Gastrocnemius medialis (tissue), 4 donors: ENCODE measurements at regions not wholly inside any gene's neighbourhood (a gene's known extent, or its start where the extent isn't known, plus 50 kb on each side); places are given as distances from the start of the nearest gene placed in this dataset.
A peak's percentile ranks its signal among the peaks of the same experiment; 100 is the strongest.

Experiments
- ATAC-seq, 2 donors: fragments of 150-250 bp; one replicate each; pipeline ENCODE4 v1.9.1; 2016
- DNase-seq, 2 donors: peaks; one replicate each; pipeline ENCODE4 v3.0.0-alpha.2; 2019
- H3K27ac ChIP-seq, 4 donors: fragments of 200-600 bp; sonication (generic); 1 replicate in 1 of 4; 2 replicates in 3 of 4; pipeline ENCODE4 v1.5.1; 2016 to 2018; ENCODE audit warnings: mild to moderate bottlenecking in 2 of 4, moderate library complexity in 1 of 4
- H3K27me3 ChIP-seq, 3 donors: fragments of 200-600 bp; sonication (generic) in 2 of 3; 1 replicate in 1 of 3; 2 replicates in 2 of 3; pipeline versions ENCODE4 v1.5.1 to v1.6.0; 2016 to 2019; ENCODE audit warnings: mild to moderate bottlenecking in 1 of 3, moderate library complexity in 1 of 3
- H3K36me3 ChIP-seq, 2 donors: fragments of 200-600 bp; sonication (generic) in 1 of 2; one replicate each; pipeline ENCODE4 v1.5.1; 2017 to 2018
- H3K4me1 ChIP-seq, 2 donors: fragments of 200-600 bp; sonication (generic) in 1 of 2; one replicate each; pipeline ENCODE4 v1.5.1; 2016 to 2017; ENCODE audit warnings: mild to moderate bottlenecking in 2 of 2
- H3K4me3 ChIP-seq, 4 donors: fragments of 200-600 bp; sonication (generic) in 3 of 4; 1 replicate in 1 of 4; 2 replicates in 3 of 4; pipeline ENCODE4 v1.5.1; 2016 to 2019; ENCODE audit warnings: mild to moderate bottlenecking in 2 of 4
- H3K9me3 ChIP-seq, 3 donors: fragments of 200-600 bp; sonication (generic) in 2 of 3; 1 replicate in 1 of 3; 2 replicates in 2 of 3; pipeline ENCODE4 v1.5.1; 2016 to 2019
- CTCF ChIP-seq, 5 experiments: fragments of 450-650 bp in 3 of 5; fragments of 200-600 bp in 2 of 5; sonication (generic) in 2 of 5; IDR thresholded peaks in 4 of 5; conservative IDR thresholded peaks in 1 of 5; 1 replicate in 4 of 5; 2 replicates in 1 of 5; pipeline ENCODE4 v1.5.1; 2016 to 2019; ENCODE audit warnings: antibody characterized with exemption in 5 of 5, mild to moderate bottlenecking in 3 of 5, moderate library complexity in 3 of 5
- POLR2A ChIP-seq, 2 donors: fragments of 450-650 bp; IDR thresholded peaks; one replicate each; pipeline ENCODE4 v1.6.1; 2017; ENCODE audit warnings: antibody characterized with exemption in 2 of 2, mild to moderate bottlenecking in 2 of 2, moderate library complexity in 2 of 2
- in situ Hi-C, 4 donors: fragments of 200-750 bp; cut with MboI; loops; one replicate each; pipeline versions ENCODE4 v1.15.0 to v1.8.0; 2017; ENCODE audit warnings: low sequenced_read_pairs in 4 of 4
- intact Hi-C: fragments of 100-400 bp; cut with DNase I; formaldehyde crosslinking; loops from one replicate; pipeline ENCODE4 v1.15.1; 2023; ENCODE audit warnings: low total_unique reads

- peak in 1 of 2 donors; percentile 10 for DNase-seq
- intact Hi-C loops, result no loop called here
- peak in 1 of 2 donors; percentile 30 for ATAC-seq
Measured at GRCh38 chr6:170075659-170076223, 215.1 kb downstream of the DLL1 start.

GRCh38 chr6:170074907-170075306 is 216.0 kb downstream of the DLL1 start:
- no peaks in the 10 kb centered on the region for H3K4me1 ChIP-seq
- intact Hi-C loops (no loop called here), in situ Hi-C loops (no loop called here)
- no peaks in the 10 kb centered on the region for H3K36me3 ChIP-seq
- ATAC-seq (no peak), DNase-seq (no peak)
- H3K9me3 ChIP-seq, result no peaks in the 10 kb centered on the region
- no peak for TF ChIP-seq POLR2A (IDR thresholded peaks at IDR 0.05)
- no peak for TF ChIP-seq CTCF (IDR thresholded peaks at IDR 0.05 in 4 of 5, conservative IDR thresholded peaks at IDR 0.05 in 1 of 5)
- no peaks in the 10 kb centered on the region for H3K27me3 ChIP-seq
- no peak overlapping the region for H3K27ac ChIP-seq
- H3K4me3 ChIP-seq, result no peak overlapping the region

More at GRCh38 chr6:170075659-170076223, 215.1 kb downstream of the DLL1 start:
- H3K4me1 ChIP-seq, result peaks cover 0 to 3% of the 10 kb centered on the region in 2 donors
- no peaks in the 10 kb centered on the region for H3K36me3 ChIP-seq
- TF ChIP-seq CTCF (IDR thresholded peaks at IDR 0.05 in 4 of 5, conservative IDR thresholded peaks at IDR 0.05 in 1 of 5) (no peak), POLR2A (IDR thresholded peaks at IDR 0.05) (no peak)
- H3K9me3 ChIP-seq, result no peaks in the 10 kb centered on the region
- in situ Hi-C loops, result no loop called here
- no peaks in the 10 kb centered on the region for H3K27me3 ChIP-seq
- H3K27ac ChIP-seq, result no peak overlapping the region
- H3K4me3 ChIP-seq, result no peak overlapping the region

GRCh38 chr6:170074435-170074834 is 216.4 kb downstream of the DLL1 start:
- Histone ChIP-seq H3K36me3 (no peaks in the 10 kb centered on the region), H3K4me1 (no peaks in the 10 kb centered on the region), H3K27me3 (no peaks in the 10 kb centered on the region), H3K27ac (no peak overlapping the region), H3K9me3 (no peaks in the 10 kb centered on the region), H3K4me3 (no peak overlapping the region)
- DNase-seq (peak in 1 of 2 donors; percentile 2), ATAC-seq (no peak)
- TF ChIP-seq CTCF (IDR thresholded peaks at IDR 0.05 in 4 of 5, conservative IDR thresholded peaks at IDR 0.05 in 1 of 5), result no peak
- TF ChIP-seq POLR2A (IDR thresholded peaks at IDR 0.05), result no peak
- in situ Hi-C loops, result no loop called here
- intact Hi-C loops, result no loop called here

- Histone ChIP-seq H3K4me1 (no peaks in the 10 kb centered on the region), H3K4me3 (no peak overlapping the region)
- peak in 1 of 2 donors; percentile 3 for DNase-seq
Measured at GRCh38 chr6:170073846-170074245, 217.0 kb downstream of the DLL1 start.

More at GRCh38 chr6:170073846-170074245, 217.0 kb downstream of the DLL1 start:
- H3K9me3 ChIP-seq, result no peaks in the 10 kb centered on the region
- H3K36me3 ChIP-seq, result no peaks in the 10 kb centered on the region
- no peak overlapping the region for H3K27ac ChIP-seq
- intact Hi-C loops, result no loop called here
- no peak for ATAC-seq
- no peaks in the 10 kb centered on the region for H3K27me3 ChIP-seq
- in situ Hi-C loops, result no loop called here
- TF ChIP-seq POLR2A (IDR thresholded peaks at IDR 0.05), result no peak
- no peak for TF ChIP-seq CTCF (IDR thresholded peaks at IDR 0.05 in 4 of 5, conservative IDR thresholded peaks at IDR 0.05 in 1 of 5)
